ENCODE measurements at regions not wholly inside any gene's neighbourhood (a gene's known extent, or its start where the extent isn't known, plus 50 kb on each side); places are given as distances from the start of the nearest gene placed in this dataset.

DNA sequence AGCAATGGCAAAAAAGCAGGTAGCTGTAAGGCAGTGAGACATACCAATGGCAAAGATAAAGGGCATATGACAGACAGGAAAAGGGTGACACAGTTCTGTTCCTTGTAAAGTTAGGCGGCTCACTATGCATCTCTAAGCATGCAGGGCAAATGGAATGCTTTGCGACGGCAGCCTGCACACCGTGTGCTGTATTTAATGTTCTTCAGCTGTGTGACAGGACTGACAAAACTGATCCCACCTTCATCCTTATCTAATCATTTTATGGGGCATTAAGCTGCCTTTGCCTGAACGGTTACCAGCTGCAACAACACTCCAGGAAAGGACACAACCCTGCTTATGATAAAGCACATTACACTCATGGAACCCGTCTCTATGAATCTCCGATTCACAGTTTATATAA is 80.5 kb upstream of the VAV3 start:
- peaks cover 0 to 3% of the 10 kb centered on the region in 2 donors for H3K9me3 ChIP-seq (ENCODE audit: control insufficient read depth in 2 of 2, insufficient read depth in 1 of 2, low read depth in 1 of 2, low read length in 1 of 2)
- no peaks in the 10 kb centered on the region for H3K36me3 ChIP-seq (ENCODE audit: control insufficient read depth in 2 of 2, insufficient read depth in 2 of 2, low read length in 1 of 2)
- H3K4me3 ChIP-seq (ENCODE audit: low read depth in 1 of 2, low read length in 2 of 2): no peak overlapping the region
- H3K27me3 ChIP-seq (ENCODE audit: control insufficient read depth in 1 of 2, insufficient read depth in 2 of 2, low read length in 2 of 2): no peaks in the 10 kb centered on the region
- 52 to 53% methylated on average over 7 of the region's 7 CpGs for WGBS, 2 donors
- no peak overlapping the region for H3K27ac ChIP-seq (ENCODE audit: low read depth in 2 of 2, low read length in 1 of 2)
- peaks cover 0 to 5% of the 10 kb centered on the region in 2 donors for H3K4me1 ChIP-seq (ENCODE audit: control insufficient read depth in 2 of 2, insufficient read depth in 2 of 2, low read length in 1 of 2)

DNA sequence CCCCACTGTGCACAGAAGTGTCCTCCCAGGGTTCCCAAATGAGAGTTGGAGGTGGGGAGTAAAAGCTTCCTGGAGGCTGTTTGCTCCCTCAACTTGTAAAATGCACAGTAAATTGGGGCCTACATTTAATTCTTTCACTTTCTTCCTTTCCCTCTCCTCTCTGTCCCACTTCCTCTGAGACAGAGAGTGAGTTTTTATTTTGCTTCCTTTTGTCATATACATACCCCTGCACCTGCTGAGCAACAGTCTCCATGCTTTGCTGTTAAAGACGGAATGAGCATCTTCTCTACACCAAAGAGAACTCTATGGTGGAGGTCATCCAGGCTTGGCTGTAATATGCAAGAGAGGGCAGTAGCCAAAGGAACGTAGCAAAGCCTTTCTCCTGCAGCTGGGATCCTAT is 79.3 kb upstream of the VAV3 start:
- Histone ChIP-seq H3K4me1 (ENCODE audit: control insufficient read depth in 2 of 2, insufficient read depth in 2 of 2, low read length in 1 of 2) (peaks cover 0 to 5% of the 10 kb centered on the region in 2 donors), H3K9me3 (ENCODE audit: control insufficient read depth in 2 of 2, insufficient read depth in 1 of 2, low read depth in 1 of 2, low read length in 1 of 2) (peaks cover 0 to 3% of the 10 kb centered on the region in 2 donors), H3K4me3 (ENCODE audit: low read depth in 1 of 2, low read length in 2 of 2) (no peak overlapping the region), H3K27me3 (ENCODE audit: control insufficient read depth in 1 of 2, insufficient read depth in 2 of 2, low read length in 2 of 2) (no peaks in the 10 kb centered on the region), H3K36me3 (ENCODE audit: control insufficient read depth in 2 of 2, insufficient read depth in 2 of 2, low read length in 1 of 2) (no peaks in the 10 kb centered on the region), H3K27ac (ENCODE audit: low read depth in 2 of 2, low read length in 1 of 2) (no peak overlapping the region)
- 68 to 76% methylated on average over 2 of the region's 2 CpGs for whole genome bisulfite sequencing, 2 donors

DNA sequence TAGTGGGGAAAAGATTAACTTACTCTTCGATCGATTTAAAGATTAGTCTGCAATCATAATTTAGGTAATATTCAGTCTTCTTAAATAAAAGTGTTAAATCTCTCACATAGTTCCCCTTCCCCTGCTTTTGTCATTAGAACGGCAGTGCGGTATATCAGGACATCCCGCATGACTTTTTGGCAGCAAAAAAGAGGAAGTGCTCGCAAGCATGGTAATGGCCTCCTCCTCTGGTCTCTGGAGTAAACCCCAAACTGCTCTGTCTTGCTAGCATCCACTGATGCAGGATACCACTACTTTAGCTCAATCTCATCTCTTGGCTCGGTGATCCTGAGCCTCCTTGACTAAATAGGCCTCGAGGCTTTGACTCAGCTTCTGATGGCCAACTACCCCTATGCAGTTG is 78.7 kb upstream of the VAV3 start:
- Histone ChIP-seq H3K4me1 (ENCODE audit: control insufficient read depth in 2 of 2, insufficient read depth in 2 of 2, low read length in 1 of 2) (peaks cover 0 to 5% of the 10 kb centered on the region in 2 donors), H3K9me3 (ENCODE audit: control insufficient read depth in 2 of 2, insufficient read depth in 1 of 2, low read depth in 1 of 2, low read length in 1 of 2) (peaks cover 0 to 3% of the 10 kb centered on the region in 2 donors), H3K36me3 (ENCODE audit: control insufficient read depth in 2 of 2, insufficient read depth in 2 of 2, low read length in 1 of 2) (no peaks in the 10 kb centered on the region), H3K27ac (ENCODE audit: low read depth in 2 of 2, low read length in 1 of 2) (no peak overlapping the region), H3K4me3 (ENCODE audit: low read depth in 1 of 2, low read length in 2 of 2) (no peak overlapping the region), H3K27me3 (ENCODE audit: control insufficient read depth in 1 of 2, insufficient read depth in 2 of 2, low read length in 2 of 2) (no peaks in the 10 kb centered on the region)
- 88 to 89% methylated on average over 8 of the region's 8 CpGs for WGBS, 2 donors

DNA sequence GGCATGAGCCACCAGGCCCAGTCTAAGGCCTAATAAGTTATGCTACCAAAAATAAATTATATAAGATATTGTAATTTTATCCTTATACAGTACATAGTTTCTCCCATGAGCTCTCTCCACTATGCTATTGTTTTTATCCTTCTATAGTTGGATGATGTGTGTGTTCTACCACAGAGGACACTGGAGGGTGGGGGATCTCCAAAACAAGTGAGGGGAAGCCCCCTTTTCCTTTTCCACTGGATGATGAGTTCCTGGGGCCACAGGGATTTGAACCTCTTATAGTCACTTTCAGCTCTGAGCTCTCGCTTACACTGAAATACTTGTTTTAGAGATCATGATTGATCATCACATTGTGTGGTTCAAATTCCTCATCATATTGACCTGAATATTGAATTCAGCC is 77.6 kb upstream of the VAV3 start:
- no peak overlapping the region for H3K4me3 ChIP-seq (ENCODE audit: low read depth in 1 of 2, low read length in 2 of 2)
- H3K27ac ChIP-seq (ENCODE audit: low read depth in 2 of 2, low read length in 1 of 2): no peak overlapping the region
- H3K4me1 ChIP-seq (ENCODE audit: control insufficient read depth in 2 of 2, insufficient read depth in 2 of 2, low read length in 1 of 2): peaks cover 0 to 5% of the 10 kb centered on the region in 2 donors
- 96% methylated on average over 1 of the region's 1 CpG for WGBS, 2 donors
- H3K36me3 ChIP-seq (ENCODE audit: control insufficient read depth in 2 of 2, insufficient read depth in 2 of 2, low read length in 1 of 2): no peaks in the 10 kb centered on the region
- H3K9me3 ChIP-seq (ENCODE audit: control insufficient read depth in 2 of 2, insufficient read depth in 1 of 2, low read depth in 1 of 2, low read length in 1 of 2): peaks cover 0 to 3% of the 10 kb centered on the region in 2 donors
- H3K27me3 ChIP-seq (ENCODE audit: control insufficient read depth in 1 of 2, insufficient read depth in 2 of 2, low read length in 2 of 2): no peaks in the 10 kb centered on the region

DNA sequence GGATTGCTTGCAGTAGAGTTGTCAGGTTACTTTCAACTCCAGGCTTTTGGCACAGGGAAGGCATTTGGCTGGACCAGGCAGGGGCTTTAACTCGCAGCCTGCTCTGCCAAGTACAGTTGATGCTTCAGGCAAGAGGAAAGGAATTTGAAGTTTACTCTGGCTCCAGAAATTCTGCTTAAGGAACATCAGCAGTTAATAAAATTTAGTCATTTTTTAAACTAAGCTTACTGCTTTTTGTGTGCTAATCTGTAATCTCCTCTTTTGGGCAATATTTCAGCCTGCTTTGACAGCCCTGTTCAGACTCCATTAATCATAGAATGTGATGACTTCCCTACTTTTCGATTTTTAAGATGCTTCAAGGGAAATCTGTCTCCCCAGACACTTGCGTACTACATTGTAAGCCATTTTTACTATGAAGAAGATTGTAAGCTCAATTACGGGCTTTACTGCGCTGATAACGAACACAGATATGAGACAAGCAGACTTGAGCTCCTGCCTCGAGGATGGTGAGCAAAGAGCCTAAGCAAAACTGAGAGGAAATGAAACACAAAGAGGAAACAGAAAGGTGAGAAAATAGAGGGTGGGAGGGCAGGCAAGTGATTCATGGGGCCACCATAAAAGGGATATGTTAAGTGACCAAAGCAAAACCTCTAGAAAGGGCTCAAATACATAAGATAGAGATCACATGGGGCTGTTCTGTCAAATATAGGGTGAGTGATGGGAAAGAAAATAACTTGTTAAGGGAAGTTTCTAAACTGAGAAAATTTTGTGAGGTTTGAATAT is 76.6 kb upstream of the VAV3 start:
- H3K9me3 ChIP-seq (ENCODE audit: control insufficient read depth in 2 of 2, insufficient read depth in 1 of 2, low read depth in 1 of 2, low read length in 1 of 2): peaks cover 0 to 3% of the 10 kb centered on the region in 2 donors
- H3K27me3 ChIP-seq (ENCODE audit: control insufficient read depth in 1 of 2, insufficient read depth in 2 of 2, low read length in 2 of 2): no peaks in the 10 kb centered on the region
- H3K27ac ChIP-seq (ENCODE audit: low read depth in 2 of 2, low read length in 1 of 2): no peak overlapping the region
- no peak overlapping the region for H3K4me3 ChIP-seq (ENCODE audit: low read depth in 1 of 2, low read length in 2 of 2)
- whole genome bisulfite sequencing, 2 donors: 25 to 27% methylated on average over 7 of the region's 7 CpGs
- no peaks in the 10 kb centered on the region for H3K36me3 ChIP-seq (ENCODE audit: control insufficient read depth in 2 of 2, insufficient read depth in 2 of 2, low read length in 1 of 2)
- peaks cover 0 to 5% of the 10 kb centered on the region in 2 donors for H3K4me1 ChIP-seq (ENCODE audit: control insufficient read depth in 2 of 2, insufficient read depth in 2 of 2, low read length in 1 of 2)

DNA sequence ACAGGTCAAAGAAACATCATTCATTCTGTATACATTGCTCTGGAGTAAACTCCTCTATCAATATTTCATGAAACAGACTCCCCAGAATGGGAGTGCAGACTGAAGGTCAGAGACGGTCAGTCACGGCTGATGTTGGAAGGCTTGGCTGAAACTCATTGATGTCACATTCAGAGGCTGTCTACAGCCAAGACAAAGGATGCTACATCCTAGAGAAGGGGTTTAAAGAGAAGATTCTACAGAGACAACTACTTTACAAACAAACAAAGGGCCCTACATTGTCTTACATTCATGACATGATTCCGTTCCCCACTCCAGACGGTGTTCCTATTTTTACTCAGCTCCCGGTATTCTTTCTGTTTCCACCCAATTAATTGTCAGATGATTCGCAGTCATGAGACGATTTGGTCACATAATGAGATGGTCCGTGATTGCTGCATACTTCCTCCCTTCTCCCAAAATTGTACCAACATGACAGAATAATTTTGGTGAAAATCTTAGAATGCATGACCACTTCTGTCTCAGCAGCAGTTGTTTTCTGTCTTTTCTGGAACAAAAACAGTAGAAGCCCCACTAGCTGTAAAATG is 73.8 kb upstream of the VAV3 start:
- no peaks in the 10 kb centered on the region for H3K36me3 ChIP-seq (ENCODE audit: control insufficient read depth in 2 of 2, insufficient read depth in 2 of 2, low read length in 1 of 2)
- no peak overlapping the region for H3K27ac ChIP-seq (ENCODE audit: low read depth in 2 of 2, low read length in 1 of 2)
- H3K4me3 ChIP-seq (ENCODE audit: low read depth in 1 of 2, low read length in 2 of 2): no peak overlapping the region
- 83 to 87% methylated on average over 8 of the region's 8 CpGs for WGBS, 2 donors
- no peaks in the 10 kb centered on the region for H3K9me3 ChIP-seq (ENCODE audit: control insufficient read depth in 2 of 2, insufficient read depth in 1 of 2, low read depth in 1 of 2, low read length in 1 of 2)
- no peaks in the 10 kb centered on the region for H3K27me3 ChIP-seq (ENCODE audit: control insufficient read depth in 1 of 2, insufficient read depth in 2 of 2, low read length in 2 of 2)
- H3K4me1 ChIP-seq (ENCODE audit: control insufficient read depth in 2 of 2, insufficient read depth in 2 of 2, low read length in 1 of 2): peaks cover 0 to 2% of the 10 kb centered on the region in 2 donors

DNA sequence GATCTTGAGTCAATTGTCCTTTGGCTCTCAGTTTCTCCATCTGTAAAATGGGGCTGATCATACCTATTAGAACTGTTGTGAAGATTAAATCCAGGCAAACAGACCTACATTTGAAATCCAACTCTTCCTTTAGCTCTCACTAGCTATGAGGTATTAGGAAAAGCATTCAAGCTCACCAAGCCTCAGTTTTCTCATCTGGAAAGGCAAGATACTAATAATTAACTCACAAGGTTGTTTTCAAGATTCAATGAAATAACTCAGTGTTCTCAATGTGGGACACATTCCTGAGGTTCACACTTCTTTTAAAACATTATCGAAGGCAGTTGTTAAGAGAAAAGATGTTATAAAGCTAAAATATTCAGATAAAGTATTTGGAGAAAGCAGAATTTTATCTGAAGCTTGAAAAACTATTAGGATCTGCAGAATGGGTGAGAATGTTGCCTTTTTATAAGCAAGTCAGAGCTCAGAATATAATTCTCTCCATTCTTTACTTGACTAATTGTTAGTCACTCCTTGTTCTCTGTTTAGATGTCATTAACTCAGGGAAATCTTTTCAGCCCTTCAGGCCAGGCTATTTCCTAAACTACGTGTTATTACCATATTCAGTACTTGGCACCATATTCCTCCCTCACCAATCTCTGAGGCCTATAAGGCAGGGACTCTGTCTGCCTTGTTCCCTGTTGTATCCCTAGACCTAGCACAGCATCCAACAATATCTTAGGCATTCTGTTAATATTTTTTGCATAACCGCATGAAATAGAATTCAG is 72.0 kb upstream of the VAV3 start:
- Histone ChIP-seq H3K4me1 (ENCODE audit: control insufficient read depth in 2 of 2, insufficient read depth in 2 of 2, low read length in 1 of 2) (peaks cover 0 to 2% of the 10 kb centered on the region in 2 donors), H3K36me3 (ENCODE audit: control insufficient read depth in 2 of 2, insufficient read depth in 2 of 2, low read length in 1 of 2) (no peaks in the 10 kb centered on the region), H3K27me3 (ENCODE audit: control insufficient read depth in 1 of 2, insufficient read depth in 2 of 2, low read length in 2 of 2) (no peaks in the 10 kb centered on the region), H3K4me3 (ENCODE audit: low read depth in 1 of 2, low read length in 2 of 2) (no peak overlapping the region), H3K9me3 (ENCODE audit: control insufficient read depth in 2 of 2, insufficient read depth in 1 of 2, low read depth in 1 of 2, low read length in 1 of 2) (no peaks in the 10 kb centered on the region), H3K27ac (ENCODE audit: low read depth in 2 of 2, low read length in 1 of 2) (no peak overlapping the region)
- 82 to 83% methylated on average over 3 of the region's 3 CpGs for WGBS, 2 donors

DNA sequence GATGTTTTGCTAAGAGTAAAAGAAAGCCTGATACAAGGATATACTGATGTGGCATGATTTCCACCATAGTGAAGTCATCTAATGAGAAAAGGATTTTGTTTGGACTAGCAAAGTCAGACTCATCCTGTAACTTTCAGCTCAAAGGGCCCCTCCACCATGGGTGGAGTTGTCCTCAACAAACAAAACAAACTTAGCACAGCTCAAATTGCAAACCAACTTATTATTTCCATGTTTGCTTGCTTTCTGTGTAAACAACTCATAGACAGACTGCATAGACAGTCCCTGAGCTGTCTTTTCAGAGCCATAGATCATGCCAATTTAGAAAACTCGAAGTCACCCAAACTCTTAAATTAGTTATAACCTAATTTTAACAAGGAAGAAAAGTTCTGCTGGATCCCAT is 69.4 kb upstream of the VAV3 start:
- Histone ChIP-seq H3K36me3 (ENCODE audit: control insufficient read depth in 2 of 2, insufficient read depth in 2 of 2, low read length in 1 of 2) (no peaks in the 10 kb centered on the region), H3K9me3 (ENCODE audit: control insufficient read depth in 2 of 2, insufficient read depth in 1 of 2, low read depth in 1 of 2, low read length in 1 of 2) (no peaks in the 10 kb centered on the region), H3K4me1 (ENCODE audit: control insufficient read depth in 2 of 2, insufficient read depth in 2 of 2, low read length in 1 of 2) (no peaks in the 10 kb centered on the region), H3K27me3 (ENCODE audit: control insufficient read depth in 1 of 2, insufficient read depth in 2 of 2, low read length in 2 of 2) (no peaks in the 10 kb centered on the region), H3K27ac (ENCODE audit: low read depth in 2 of 2, low read length in 1 of 2) (no peak overlapping the region), H3K4me3 (ENCODE audit: low read depth in 1 of 2, low read length in 2 of 2) (no peak overlapping the region)
- 45 to 47% methylated on average over 1 of the region's 1 CpG for WGBS, 2 donors

DNA sequence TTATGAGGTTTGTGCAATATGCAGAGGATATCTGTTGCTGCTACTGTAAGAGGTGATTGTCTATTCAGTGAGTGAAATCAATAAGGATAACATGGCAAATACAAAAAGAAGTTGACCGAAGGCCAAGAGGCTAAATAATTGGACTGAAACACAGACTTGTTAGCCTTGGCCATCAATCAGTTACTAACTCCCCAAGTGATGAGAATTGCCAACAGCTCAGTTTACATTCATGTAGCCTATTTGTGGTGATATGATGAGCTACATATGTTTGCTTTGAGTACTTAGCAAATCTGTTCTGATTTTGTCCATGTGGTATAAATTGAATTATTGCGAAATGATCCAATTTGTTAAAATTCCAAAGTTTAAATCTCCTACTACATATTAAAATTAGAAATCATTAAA is 68.6 kb upstream of the VAV3 start:
- H3K27me3 ChIP-seq (ENCODE audit: control insufficient read depth in 1 of 2, insufficient read depth in 2 of 2, low read length in 2 of 2): no peaks in the 10 kb centered on the region
- no peaks in the 10 kb centered on the region for H3K36me3 ChIP-seq (ENCODE audit: control insufficient read depth in 2 of 2, insufficient read depth in 2 of 2, low read length in 1 of 2)
- no peaks in the 10 kb centered on the region for H3K9me3 ChIP-seq (ENCODE audit: control insufficient read depth in 2 of 2, insufficient read depth in 1 of 2, low read depth in 1 of 2, low read length in 1 of 2)
- no peaks in the 10 kb centered on the region for H3K4me1 ChIP-seq (ENCODE audit: control insufficient read depth in 2 of 2, insufficient read depth in 2 of 2, low read length in 1 of 2)
- WGBS, 2 donors: 76 to 83% methylated on average over 2 of the region's 2 CpGs
- no peak overlapping the region for H3K27ac ChIP-seq (ENCODE audit: low read depth in 2 of 2, low read length in 1 of 2)
- no peak overlapping the region for H3K4me3 ChIP-seq (ENCODE audit: low read depth in 1 of 2, low read length in 2 of 2)
